ENCODE measurements at regions not wholly inside any gene's neighbourhood (a gene's known extent, or its start where the extent isn't known, plus 50 kb on each side); places are given as distances from the start of the nearest gene placed in this dataset.

DNA sequence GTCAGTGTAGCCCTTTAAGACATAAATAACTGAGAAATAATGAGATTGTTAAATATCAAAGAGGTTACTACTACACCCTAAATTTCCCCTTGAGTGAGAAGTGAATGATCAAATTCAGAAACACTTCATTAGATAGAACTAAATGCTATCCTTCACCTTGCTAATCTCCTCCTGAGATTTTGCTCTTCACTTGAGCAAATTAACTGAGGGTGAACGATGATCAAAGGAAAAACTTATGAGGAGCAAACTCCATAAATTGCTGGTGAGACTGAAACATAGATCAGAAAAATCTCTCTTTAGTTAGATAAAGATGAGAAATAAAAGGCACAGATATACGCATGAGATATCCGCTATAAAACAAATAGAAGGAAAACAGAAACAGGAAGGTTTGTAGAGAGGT lies 63.1 kb upstream of the TANC1 start:
- DNase-seq (ENCODE audit: low read depth in 2 of 2), result no peak

GRCh38 chr2:158905784-158906183 lies 62.7 kb upstream of the TANC1 start:
- DNase-seq (ENCODE audit: low read depth in 2 of 2), result no peak

- no peak for DNase-seq (ENCODE audit: low read depth in 2 of 2)
Observed at GRCh38 chr2:158907926-158908456, 60.4 kb upstream of the TANC1 start.

GRCh38 chr2:158912112-158912511 lies 56.3 kb upstream of the TANC1 start:
- DNase-seq (ENCODE audit: low read depth in 2 of 2), result no peak

DNA sequence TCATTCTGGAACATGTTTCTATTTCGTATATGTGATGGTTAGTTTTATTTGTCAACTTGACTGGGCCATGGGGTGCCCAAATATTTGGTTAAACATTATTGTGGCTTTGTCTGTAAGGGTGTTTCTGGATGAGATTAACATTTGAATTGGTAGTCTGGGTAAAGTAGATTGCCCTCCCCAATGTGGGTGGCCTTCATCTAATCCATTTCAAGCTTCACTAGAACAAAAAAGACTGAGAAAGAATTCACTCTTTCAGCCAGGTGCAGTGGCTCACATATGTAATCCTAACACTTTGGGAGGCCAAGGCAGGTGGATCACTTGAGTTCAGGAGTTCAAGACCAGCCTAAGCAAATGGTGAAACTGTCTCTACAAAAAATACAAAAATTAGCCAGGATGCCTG lies 55.7 kb upstream of the TANC1 start:
- DNase-seq (ENCODE audit: low read depth in 2 of 2), result no peak

GRCh38 chr2:158914066-158914465 lies 54.4 kb upstream of the TANC1 start:
- DNase-seq (ENCODE audit: low read depth in 2 of 2), result no peak

- DNase-seq (ENCODE audit: low read depth in 2 of 2), result no peak
Observed at GRCh38 chr2:158914731-158915130, 53.7 kb upstream of the TANC1 start.

DNA sequence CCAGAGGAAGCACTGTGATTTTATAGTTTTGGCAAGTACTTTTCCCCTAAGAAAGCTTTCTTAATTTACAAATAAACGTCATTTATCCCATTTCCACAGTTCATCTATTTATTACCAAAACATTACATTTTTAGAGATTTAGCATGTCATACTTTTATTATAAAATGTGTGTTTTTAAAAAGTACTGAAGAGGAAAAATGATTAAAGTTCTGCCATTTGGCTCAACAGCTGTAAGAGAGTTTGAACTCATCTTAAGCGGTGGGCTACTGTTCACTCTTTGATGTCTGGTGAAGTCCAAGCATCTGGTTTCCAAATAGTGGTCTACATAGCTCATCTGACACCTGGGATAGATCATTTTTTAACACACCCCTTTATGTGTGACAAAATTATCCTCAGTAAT lies 51.3 kb upstream of the TANC1 start:
- no peak for DNase-seq (ENCODE audit: low read depth in 2 of 2)

DNA sequence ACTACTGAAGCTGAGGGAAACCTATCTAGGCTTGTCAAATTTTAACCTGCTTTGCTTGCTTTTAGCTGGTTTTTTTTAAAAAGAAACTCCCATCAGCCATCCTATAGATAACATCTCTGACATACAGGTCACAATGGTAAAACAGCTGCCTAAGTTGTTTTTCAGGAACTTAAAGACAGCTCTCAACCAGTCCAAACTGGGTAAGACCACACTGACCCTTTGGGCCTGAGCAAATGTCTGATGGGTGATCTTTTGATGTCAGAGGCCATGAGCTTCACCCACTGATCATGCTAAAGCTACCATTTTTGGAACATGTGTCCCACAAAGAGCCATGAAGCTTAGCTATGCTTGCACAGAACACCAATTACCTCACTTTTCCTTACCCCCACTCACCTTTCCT lies 50.0 kb upstream of the TANC1 start:
- DNase-seq (ENCODE audit: low read depth in 2 of 2), result no peak
